K562 (cell line): ENCODE measurements at regions not wholly inside any gene's neighbourhood (a gene's known extent, or its start where the extent isn't known, plus 50 kb on each side); places are given as distances from the start of the nearest gene placed in this dataset.

Experiments used
- BDP1 ChIP-seq: IDR thresholded peaks from 3 replicates; pipeline ENCODE4 v1.6.1; 2011; ENCODE audit not compliant: insufficient read length, insufficient read depth
- CEBPG ChIP-seq, 3 experiments: fragments of 200-800 bp in 1 of 3; sonication (Bioruptor generic) in 1 of 3; sonication (generic) in 1 of 3; formaldehyde crosslinking in 1 of 3; IDR thresholded peaks in 2 of 3; conservative IDR thresholded peaks in 1 of 3; 2 replicates each; pipeline versions ENCODE4 v1.6.1 to v1.8.0; 2016 to 2022; ENCODE audit warnings: missing compliant biosample characterization in 2 of 3, missing genetic modification characterization in 2 of 3, mild to moderate bottlenecking in 1 of 3, missing genetic modification reagents in 1 of 3
- CHD2 ChIP-seq: IDR thresholded peaks from 2 replicates; pipeline ENCODE4 v1.6.1; 2011; ENCODE audit warnings: low read depth, low read length
- HDGF ChIP-seq: fragments of 450-650 bp; IDR thresholded peaks from 2 replicates; pipeline ENCODE4 v1.6.1; 2016
- HMG20B ChIP-seq: fragments of 250-450 bp; sonication (Bioruptor Pico); IDR thresholded peaks from 2 replicates; pipeline ENCODE4 v1.5.0; 2021; ENCODE audit warnings: mild to moderate bottlenecking
- LEF1 ChIP-seq: fragments of 450-650 bp; IDR thresholded peaks from 2 replicates; pipeline ENCODE4 v1.6.1; 2016; ENCODE audit warnings: mild to moderate bottlenecking
- MED1 ChIP-seq: sonication (generic); formaldehyde crosslinking; IDR thresholded peaks from 2 replicates; pipeline ENCODE4 v1.8.1; 2023; ENCODE audit warnings: missing genetic modification reagents, borderline replicate concordance
- MEF2D ChIP-seq: conservative IDR thresholded peaks from 2 replicates; pipeline ENCODE4 v1.6.1; 2016; ENCODE audit warnings: low read depth, missing genetic modification characterization, missing compliant biosample characterization
- MEIS2 ChIP-seq: fragments of 450-650 bp; IDR thresholded peaks from 2 replicates; pipeline ENCODE4 v1.6.1; 2014; ENCODE audit warnings: mild to moderate bottlenecking; ENCODE audit not compliant: partially characterized antibody
- NFE2 ChIP-seq: IDR thresholded peaks from 2 replicates; pipeline ENCODE4 v1.6.1; 2014; ENCODE audit warnings: antibody characterized with exemption, low read depth
- POU5F1 ChIP-seq: fragments of 150-350 bp; IDR thresholded peaks from 2 replicates; pipeline ENCODE4 v1.6.1; 2014; ENCODE audit warnings: borderline replicate concordance, low read length, low read depth, mild to moderate bottlenecking; ENCODE audit not compliant: partially characterized antibody
- SMARCA4 ChIP-seq: fragments of 450-650 bp; IDR thresholded peaks from 2 replicates; pipeline ENCODE4 v1.6.1; 2016
- TAL1 ChIP-seq: fragments of 450-650 bp; IDR thresholded peaks from 2 replicates; pipeline ENCODE4 v1.6.1; 2016; ENCODE audit warnings: mild to moderate bottlenecking
- U2AF2 ChIP-seq: fragments of 200-400 bp; formaldehyde crosslinking; optimal IDR thresholded peaks from 2 replicates; pipeline ENCODE3; 2017; ENCODE audit warnings: low read depth, mild to moderate bottlenecking, low read length
- YY1 ChIP-seq, 3 experiments: IDR thresholded peaks; 2 replicates each; pipeline ENCODE4 v1.6.1; 2011; ENCODE audit warnings: low read length in 2 of 3, mild to moderate bottlenecking in 2 of 3, moderate library complexity in 2 of 3, borderline replicate concordance in 1 of 3, control low read depth in 1 of 3, low read depth in 1 of 3; ENCODE audit not compliant: insufficient read depth in 3 of 3, insufficient replicate concordance in 2 of 3, control insufficient read depth in 1 of 3, insufficient read length in 1 of 3; ENCODE audit errors: extremely low read depth in 1 of 3
- ZNF316 ChIP-seq: fragments of 450-650 bp; IDR thresholded peaks from 2 replicates; pipeline ENCODE4 v1.6.1; 2016
- TF ChIP-seq, protein P1 (sequence below): fragments of 450-650 bp; formaldehyde crosslinking; IDR thresholded peaks from 2 replicates; pipeline ENCODE4 v1.4.0; 2020; ENCODE audit warnings: mild to moderate bottlenecking, mixed read lengths

DNA sequence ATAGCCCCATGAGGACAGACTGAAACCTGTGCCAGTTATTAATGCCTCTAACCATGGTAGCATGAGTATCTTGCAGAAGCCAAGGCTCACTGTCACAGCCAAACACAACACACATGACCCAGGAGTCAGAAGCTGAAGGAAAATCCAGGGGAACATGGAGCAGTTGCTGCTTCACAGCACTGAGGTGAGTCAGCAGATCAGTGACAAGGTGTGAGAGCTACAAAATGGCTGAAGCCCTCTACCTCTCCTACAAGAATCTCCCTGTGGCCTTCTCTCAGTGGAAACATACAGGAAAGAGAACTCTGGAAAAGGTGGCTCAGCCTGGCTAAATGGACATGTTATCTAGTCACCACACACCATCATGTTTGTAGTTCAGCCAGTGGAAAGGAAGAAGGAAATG lies 93.5 kb downstream of the NAB1 start (continued):
- TF ChIP-seq MEF2D (tag) (no peak), U2AF2 (no peak), BDP1 (no peak), MED1 (CRISPR knock-in tag) (no peak), LEF1 (no peak), SMARCA4 (no peak), ZNF316 (peak; percentile 54), NFE2 (peak; percentile 68), TAL1 (no peak), POU5F1 (no peak), HDGF (no peak), CEBPG (CRISPR knock-in tag; IDR thresholded peaks at IDR 0.05) (no peak), CEBPG (tag; conservative IDR thresholded peaks at IDR 0.05 in 1 of 2, IDR thresholded peaks at IDR 0.05 in 1 of 2) (no peak), HMG20B (CRISPR knock-in tag) (no peak), CHD2 (no peak), MEIS2 (no peak), YY1 (IDR thresholded peaks at IDR 0.05; ENCODE audit: borderline replicate concordance in 1 of 3, control insufficient read depth in 1 of 3, extremely low read depth in 1 of 3, insufficient read depth in 3 of 3, insufficient read length in 1 of 3, insufficient replicate concordance in 2 of 3, low read depth in 1 of 3, low read length in 2 of 3) (peak in 1 of 3 experiments; percentile 68)
- TF ChIP-seq, protein P1, sequence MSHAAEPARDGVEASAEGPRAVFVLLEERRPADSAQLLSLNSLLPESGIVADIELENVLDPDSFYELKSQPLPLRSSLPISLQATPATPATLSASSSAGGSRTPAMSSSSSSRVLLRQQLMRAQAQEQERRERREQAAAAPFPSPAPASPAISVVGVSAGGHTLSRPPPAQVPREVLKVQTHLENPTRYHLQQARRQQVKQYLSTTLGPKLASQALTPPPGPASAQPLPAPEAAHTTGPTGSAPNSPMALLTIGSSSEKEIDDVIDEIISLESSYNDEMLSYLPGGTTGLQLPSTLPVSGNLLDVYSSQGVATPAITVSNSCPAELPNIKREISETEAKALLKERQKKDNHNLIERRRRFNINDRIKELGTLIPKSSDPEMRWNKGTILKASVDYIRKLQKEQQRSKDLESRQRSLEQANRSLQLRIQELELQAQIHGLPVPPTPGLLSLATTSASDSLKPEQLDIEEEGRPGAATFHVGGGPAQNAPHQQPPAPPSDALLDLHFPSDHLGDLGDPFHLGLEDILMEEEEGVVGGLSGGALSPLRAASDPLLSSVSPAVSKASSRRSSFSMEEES, result no peak
